Mesenchymal stem cell (in vitro differentiated cells and primary cell): ENCODE measurements at regions not wholly inside any gene's neighbourhood (a gene's known extent, or its start where the extent isn't known, plus 50 kb on each side); places are given as distances from the start of the nearest gene placed in this dataset.

Source experiments
- DNase-seq: peaks from one replicate; pipeline ENCODE4 v3.0.0-alpha.2; 2013
- H2AFZ ChIP-seq: one replicate; pipeline ENCODE4 v1.6.1; 2013; ENCODE audit warnings: low read depth, mild to moderate bottlenecking, control low read depth, inconsistent platforms, low read length, moderate library complexity
- H2AK5ac ChIP-seq: 2 replicates; pipeline ENCODE4 v1.6.1; 2013; ENCODE audit warnings: low read length, moderate library complexity, mild to moderate bottlenecking, inconsistent platforms; ENCODE audit not compliant: severe bottlenecking
- H2BK120ac ChIP-seq: one replicate; pipeline ENCODE4 v1.6.1; 2013; ENCODE audit warnings: low read depth, mild to moderate bottlenecking, inconsistent platforms, low read length, moderate library complexity
- H2BK12ac ChIP-seq, 2 experiments: one replicate each; pipeline ENCODE4 v1.6.1; 2013; ENCODE audit warnings: inconsistent platforms in 2 of 2, low read length in 2 of 2, mild to moderate bottlenecking in 2 of 2, moderate library complexity in 2 of 2, control low read depth in 1 of 2
- H2BK15ac ChIP-seq: one replicate; pipeline ENCODE4 v1.6.1; 2013; ENCODE audit warnings: mild to moderate bottlenecking, low read depth, inconsistent platforms; ENCODE audit not compliant: poor library complexity, severe bottlenecking
- H2BK5ac ChIP-seq: 2 replicates; pipeline ENCODE4 v1.6.1; 2013; ENCODE audit warnings: low read depth, mild to moderate bottlenecking, low read length, control low read depth, inconsistent platforms; ENCODE audit not compliant: poor library complexity, severe bottlenecking
- H3K14ac ChIP-seq, 2 experiments: one replicate each; pipeline ENCODE4 v1.6.1; 2013; ENCODE audit warnings: inconsistent platforms in 2 of 2, low read length in 2 of 2, control low read depth in 1 of 2, mild to moderate bottlenecking in 1 of 2, moderate library complexity in 1 of 2
- H3K18ac ChIP-seq, 2 experiments: one replicate each; pipeline ENCODE4 v1.6.1; 2013; ENCODE audit warnings: inconsistent platforms in 2 of 2, low read length in 2 of 2, control low read depth in 1 of 2, low read depth in 1 of 2, mild to moderate bottlenecking in 1 of 2
- H3K23ac ChIP-seq, 2 experiments: one replicate each; pipeline ENCODE4 v1.6.1; 2013; ENCODE audit warnings: inconsistent platforms in 2 of 2, low read length in 2 of 2, mild to moderate bottlenecking in 2 of 2, moderate library complexity in 2 of 2, control low read depth in 1 of 2
- H3K27ac ChIP-seq: 2 replicates; pipeline ENCODE4 v1.5.1; 2013; ENCODE audit warnings: mild to moderate bottlenecking, moderate library complexity, low read length, control low read depth, inconsistent platforms; ENCODE audit not compliant: poor library complexity, severe bottlenecking
- H3K27me3 ChIP-seq, 2 experiments: 2 replicates each; pipeline versions ENCODE4 v1.6.1 to v1.7.0; 2013; ENCODE audit warnings: low read length in 2 of 2, mild to moderate bottlenecking in 2 of 2, moderate library complexity in 2 of 2, control low read depth in 1 of 2, inconsistent platforms in 1 of 2; ENCODE audit not compliant: control insufficient read depth in 1 of 2, insufficient read depth in 1 of 2
- H3K36me3 ChIP-seq, 2 experiments: 2 replicates each; pipeline versions ENCODE4 v1.6.1 to v1.7.0; 2013; ENCODE audit warnings: low read length in 2 of 2, control low read depth in 1 of 2, inconsistent platforms in 1 of 2, low read depth in 1 of 2, mild to moderate bottlenecking in 1 of 2; ENCODE audit not compliant: insufficient read depth in 2 of 2, control insufficient read depth in 1 of 2
- H3K4ac ChIP-seq, 2 experiments: one replicate each; pipeline ENCODE4 v1.6.1; 2013; ENCODE audit warnings: inconsistent platforms in 2 of 2, low read length in 2 of 2, mild to moderate bottlenecking in 2 of 2, moderate library complexity in 2 of 2, control low read depth in 1 of 2, low read depth in 1 of 2
- H3K4me1 ChIP-seq: 2 replicates; pipeline ENCODE4 v1.6.1; 2013; ENCODE audit warnings: low read depth, low read length, control low read depth; ENCODE audit not compliant: control insufficient read depth, insufficient read depth
- H3K4me2 ChIP-seq: 2 replicates; pipeline ENCODE4 v1.6.1; 2013; ENCODE audit warnings: low read length, mild to moderate bottlenecking, inconsistent platforms; ENCODE audit not compliant: poor library complexity, severe bottlenecking
- H3K4me3 ChIP-seq, 2 experiments: 2 replicates each; pipeline versions ENCODE4 v1.5.1 to v1.7.0; 2013; ENCODE audit warnings: low read length in 2 of 2, mild to moderate bottlenecking in 2 of 2, control low read depth in 1 of 2, low read depth in 1 of 2; ENCODE audit not compliant: insufficient read depth in 1 of 2
- H3K79me1 ChIP-seq: replicated peaks from 2 replicates; pipeline ENCODE4 v1.6.1; 2013; ENCODE audit warnings: mild to moderate bottlenecking, control low read depth, low read length, inconsistent platforms; ENCODE audit not compliant: poor library complexity, severe bottlenecking
- H3K9ac ChIP-seq: 2 replicates; pipeline ENCODE4 v1.7.0; 2013; ENCODE audit warnings: mild to moderate bottlenecking, low read length, moderate library complexity
- H3K9me3 ChIP-seq: 2 replicates; pipeline ENCODE4 v1.7.0; 2013; ENCODE audit warnings: mild to moderate bottlenecking, low read length; ENCODE audit not compliant: control insufficient read depth
- H4K8ac ChIP-seq: one replicate; pipeline ENCODE4 v1.6.1; 2013; ENCODE audit warnings: inconsistent platforms, mild to moderate bottlenecking, low read length, moderate library complexity
- H4K91ac ChIP-seq: one replicate; pipeline ENCODE4 v1.6.1; 2013; ENCODE audit warnings: mild to moderate bottlenecking, low read length, inconsistent platforms
- WGBS: methylation state at CpG from one replicate; pipeline ENCODE4 v1.1.7; 2013; ENCODE audit warnings: mixed read lengths; 5-methylcytosine and 5-hydroxymethylcytosine counted together

- H3K14ac ChIP-seq: no peak overlapping the region
- H2BK5ac ChIP-seq: no peak overlapping the region
- no peak overlapping the region for H2BK120ac ChIP-seq
- H3K4me1 ChIP-seq: no peaks in the 10 kb centered on the region
- DNase-seq: no peak
- no peak overlapping the region for H2BK15ac ChIP-seq
- no peak overlapping the region for H4K8ac ChIP-seq
- 75% methylated on average over 8 of the region's 8 CpGs for WGBS
- H3K9me3 ChIP-seq: no peaks in the 10 kb centered on the region
- no peak overlapping the region for H3K4me2 ChIP-seq
- no peak overlapping the region for H3K27ac ChIP-seq
- H3K79me1 ChIP-seq: no peaks in the 10 kb centered on the region
- no peak overlapping the region for H3K4me3 ChIP-seq
- no peaks in the 10 kb centered on the region for H3K27me3 ChIP-seq
- H2AFZ ChIP-seq: no peak overlapping the region
- H2BK12ac ChIP-seq: no peak overlapping the region
- no peaks in the 10 kb centered on the region for H3K36me3 ChIP-seq
- H2AK5ac ChIP-seq: no peak overlapping the region
- no peak overlapping the region for H3K9ac ChIP-seq
- no peak overlapping the region for H3K18ac ChIP-seq
- H3K23ac ChIP-seq: no peak overlapping the region
- no peak overlapping the region for H4K91ac ChIP-seq
- no peak overlapping the region for H3K4ac ChIP-seq
Observed at GRCh38 chr4:187770345-187770744, 225.2 kb upstream of the ZFP42 start.

GRCh38 chr4:187777954-187778353 lies 217.6 kb upstream of the ZFP42 start:
- WGBS: 42% methylated on average over 3 of the region's 3 CpGs

GRCh38 chr4:187780070-187780469 lies 215.5 kb upstream of the ZFP42 start:
- no peak overlapping the region for H3K18ac ChIP-seq
- no peak overlapping the region for H4K8ac ChIP-seq
- H3K27ac ChIP-seq: no peak overlapping the region
- no peaks in the 10 kb centered on the region for H3K4me1 ChIP-seq
- 69% methylated on average over 2 of the region's 2 CpGs for WGBS
- peaks cover 9% of the 10 kb centered on the region for H3K9me3 ChIP-seq
- no peak overlapping the region for H3K4me3 ChIP-seq
- no peak overlapping the region for H2BK15ac ChIP-seq
- H3K79me1 ChIP-seq: no peaks in the 10 kb centered on the region
- no peak for DNase-seq
- H3K4ac ChIP-seq: no peak overlapping the region
- no peak overlapping the region for H3K23ac ChIP-seq
- no peak overlapping the region for H3K14ac ChIP-seq
- H2AFZ ChIP-seq: no peak overlapping the region
- H3K4me2 ChIP-seq: no peak overlapping the region
- no peaks in the 10 kb centered on the region for H3K27me3 ChIP-seq
- H3K36me3 ChIP-seq: no peaks in the 10 kb centered on the region
- H2BK5ac ChIP-seq: no peak overlapping the region
- no peak overlapping the region for H3K9ac ChIP-seq
- no peak overlapping the region for H2AK5ac ChIP-seq
- H2BK120ac ChIP-seq: no peak overlapping the region
- H4K91ac ChIP-seq: no peak overlapping the region
- no peak overlapping the region for H2BK12ac ChIP-seq

More at GRCh38 chr4:187777954-187778353, 217.6 kb upstream of the ZFP42 start:
- H3K4me1 ChIP-seq: no peaks in the 10 kb centered on the region
- no peak overlapping the region for H3K4me3 ChIP-seq
- no peaks in the 10 kb centered on the region for H3K27me3 ChIP-seq
- no peak overlapping the region for H3K4ac ChIP-seq
- H2BK12ac ChIP-seq: no peak overlapping the region
- H3K9me3 ChIP-seq: no peaks in the 10 kb centered on the region
- no peak overlapping the region for H3K9ac ChIP-seq
- H2BK5ac ChIP-seq: no peak overlapping the region
- H3K36me3 ChIP-seq: no peaks in the 10 kb centered on the region
- H4K91ac ChIP-seq: no peak overlapping the region
- H2AK5ac ChIP-seq: no peak overlapping the region
- H3K4me2 ChIP-seq: no peak overlapping the region
- H3K27ac ChIP-seq: no peak overlapping the region
- no peak overlapping the region for H2BK15ac ChIP-seq
- H3K79me1 ChIP-seq: no peaks in the 10 kb centered on the region
- no peak overlapping the region for H3K14ac ChIP-seq
- no peak for DNase-seq
- H2AFZ ChIP-seq: no peak overlapping the region
- no peak overlapping the region for H3K18ac ChIP-seq
- H4K8ac ChIP-seq: no peak overlapping the region
- no peak overlapping the region for H2BK120ac ChIP-seq
- no peak overlapping the region for H3K23ac ChIP-seq

- Histone ChIP-seq H4K91ac (no peak overlapping the region), H2AK5ac (no peak overlapping the region), H4K8ac (no peak overlapping the region), H3K9ac (no peak overlapping the region), H2AFZ (no peak overlapping the region), H3K9me3 (peaks cover 12% of the 10 kb centered on the region), H2BK120ac (no peak overlapping the region), H3K4me3 (no peak overlapping the region), H3K18ac (no peak overlapping the region), H3K4me1 (no peaks in the 10 kb centered on the region), H2BK12ac (no peak overlapping the region), H3K4me2 (no peak overlapping the region), H3K23ac (no peak overlapping the region), H3K36me3 (no peaks in the 10 kb centered on the region), H3K14ac (no peak overlapping the region), H3K79me1 (no peaks in the 10 kb centered on the region), H3K27ac (no peak overlapping the region), H2BK5ac (no peak overlapping the region), H2BK15ac (no peak overlapping the region), H3K27me3 (no peaks in the 10 kb centered on the region), H3K4ac (no peak overlapping the region)
- DNase-seq: no peak
- 87% methylated on average over 3 of the region's 4 CpGs for WGBS
Observed at GRCh38 chr4:187782286-187782824, 213.2 kb upstream of the ZFP42 start.
